WTC11 (cell line): ENCODE measurements at regions not wholly inside any gene's neighbourhood (a gene's known extent, or its start where the extent isn't known, plus 50 kb on each side); places are given as distances from the start of the nearest gene placed in this dataset.

Source experiments
- ATAC-seq: fragments of 200-7000 bp; cut with Tn5 transposase; 2 replicates; pipeline ENCODE4 v1.10.0; 2021; ENCODE audit warnings: mild to moderate bottlenecking, moderate library complexity
- CTCF ChIA-PET: fragments of 300-600 bp; sonication (Branson Sonifier 250); formaldehyde crosslinking; loops from one replicate; lab custom pipeline; 2021; ENCODE audit warnings: antibody characterized with exemption; lab: Charles Lee
- POLR2A ChIA-PET: fragments of 350-600 bp; sonication (Branson Sonifier 250); formaldehyde crosslinking; loops from one replicate; lab custom pipeline; 2021; ENCODE audit warnings: antibody characterized with exemption; lab: Charles Lee
- DNase-seq: peaks from one replicate; pipeline ENCODE4 v3.0.0; 2021; ENCODE audit warnings: low spot score
- H3K27ac Mint-ChIP-seq: 2 replicates; pipeline ENCODE4 v1.8.0; 2021; ENCODE audit warnings: mixed read lengths
- H3K27me3 Mint-ChIP-seq: 2 replicates; pipeline ENCODE4 v1.8.0; 2021; ENCODE audit warnings: low read depth, mild to moderate bottlenecking, moderate library complexity, mixed read lengths
- H3K36me3 Mint-ChIP-seq: 2 replicates; pipeline ENCODE4 v1.8.0; 2021; ENCODE audit warnings: mixed read lengths
- H3K4me1 Mint-ChIP-seq: 2 replicates; pipeline ENCODE4 v1.8.0; 2022; ENCODE audit warnings: mixed read lengths
- H3K4me3 Mint-ChIP-seq: 2 replicates; pipeline ENCODE4 v1.8.0; 2021; ENCODE audit warnings: mild to moderate bottlenecking, moderate library complexity, mixed read lengths
- H3K9me3 Mint-ChIP-seq: 2 replicates; pipeline ENCODE4 v1.8.0; 2021; ENCODE audit warnings: mixed read lengths
- CREB1 ChIP-seq: sonication (generic); formaldehyde crosslinking; IDR thresholded peaks from 2 replicates; pipeline ENCODE4 v1.8.0; 2023; ENCODE audit warnings: mild to moderate bottlenecking, missing genetic modification reagents
- CREM ChIP-seq: sonication (generic); formaldehyde crosslinking; IDR thresholded peaks from 2 replicates; pipeline ENCODE4 v1.8.1; 2022; ENCODE audit warnings: mild to moderate bottlenecking, missing genetic modification reagents, moderate library complexity
- ETV6 ChIP-seq: sonication (generic); formaldehyde crosslinking; IDR thresholded peaks from 2 replicates; pipeline ENCODE4 v1.8.1; 2022; ENCODE audit warnings: mild to moderate bottlenecking, missing genetic modification reagents
- FOXK1 ChIP-seq: sonication (generic); formaldehyde crosslinking; IDR thresholded peaks from 2 replicates; pipeline ENCODE4 v1.8.0; 2022; ENCODE audit warnings: mild to moderate bottlenecking, moderate library complexity, missing genetic modification reagents
- JAZF1 ChIP-seq: fragments of 250-450 bp; sonication (Bioruptor Pico); IDR thresholded peaks from 2 replicates; pipeline ENCODE4 v1.9.0; 2021; ENCODE audit warnings: moderate library complexity, mild to moderate bottlenecking, inconsistent platforms
- KAT7 ChIP-seq: sonication (generic); formaldehyde crosslinking; IDR thresholded peaks from 2 replicates; pipeline ENCODE4 v1.8.1; 2023; ENCODE audit warnings: missing genetic modification reagents, mild to moderate bottlenecking, borderline replicate concordance
- MYBL2 ChIP-seq: sonication (generic); formaldehyde crosslinking; IDR thresholded peaks from 2 replicates; pipeline ENCODE4 v1.8.1; 2023; ENCODE audit warnings: mild to moderate bottlenecking, moderate library complexity, missing genetic modification reagents
- NFATC4 ChIP-seq: fragments of 250-450 bp; sonication (Bioruptor Pico); IDR thresholded peaks from 2 replicates; pipeline ENCODE4 v1.9.0; 2021; ENCODE audit warnings: mild to moderate bottlenecking
- NFE2L1 ChIP-seq: sonication (generic); formaldehyde crosslinking; IDR thresholded peaks from 2 replicates; pipeline ENCODE4 v1.8.1; 2023; ENCODE audit warnings: missing genetic modification reagents
- RORB ChIP-seq: fragments of 250-450 bp; sonication (Bioruptor Pico); IDR thresholded peaks from 2 replicates; pipeline ENCODE4 v1.9.0; 2021; ENCODE audit warnings: mild to moderate bottlenecking
- TEAD4 ChIP-seq: sonication (generic); formaldehyde crosslinking; IDR thresholded peaks from 2 replicates; pipeline ENCODE4 v1.8.0; 2022; ENCODE audit warnings: mild to moderate bottlenecking, missing genetic modification reagents
- ZNF423 ChIP-seq: fragments of 250-450 bp; sonication (Bioruptor Pico); IDR thresholded peaks from 2 replicates; pipeline ENCODE4 v2.1.2; 2022; ENCODE audit warnings: mild to moderate bottlenecking, moderate library complexity
- TF ChIP-seq, protein P1 (sequence below): fragments of 250-450 bp; sonication (Bioruptor Pico); IDR thresholded peaks from 2 replicates; pipeline ENCODE4 v2.1.2; 2022; ENCODE audit warnings: mild to moderate bottlenecking, moderate library complexity
- TF ChIP-seq, protein P2 (sequence below): sonication (generic); formaldehyde crosslinking; IDR thresholded peaks from 2 replicates; pipeline ENCODE4 v1.8.1; 2022; ENCODE audit warnings: low read depth, mild to moderate bottlenecking, moderate library complexity, missing genetic modification reagents, borderline replicate concordance
- TF ChIP-seq, protein P3 (sequence below): fragments of 250-450 bp; sonication (Bioruptor Pico); conservative IDR thresholded peaks from 2 replicates; pipeline ENCODE4 v1.9.0; 2021; ENCODE audit warnings: mild to moderate bottlenecking
- TF ChIP-seq, protein P4 (sequence below): fragments of 250-450 bp; sonication (Bioruptor Pico); IDR thresholded peaks from 2 replicates; pipeline ENCODE4 v1.8.0; 2021; ENCODE audit warnings: mild to moderate bottlenecking
- TF ChIP-seq, protein P5 (sequence below): sonication (generic); formaldehyde crosslinking; IDR thresholded peaks from 2 replicates; pipeline ENCODE4 v1.8.1; 2023; ENCODE audit warnings: mild to moderate bottlenecking, missing genetic modification reagents, moderate library complexity
- TF ChIP-seq, protein P6 (sequence below): sonication (generic); formaldehyde crosslinking; IDR thresholded peaks from 2 replicates; pipeline ENCODE4 v1.8.0; 2022; ENCODE audit warnings: missing genetic modification reagents
- TF ChIP-seq, protein P7 (sequence below): fragments of 250-450 bp; sonication (Bioruptor Pico); IDR thresholded peaks from 2 replicates; pipeline ENCODE4 v1.9.0; 2021; ENCODE audit warnings: mild to moderate bottlenecking
- TF ChIP-seq, protein P8 (sequence below): sonication (generic); formaldehyde crosslinking; IDR thresholded peaks from 2 replicates; pipeline ENCODE4 v1.8.0; 2023; ENCODE audit warnings: mild to moderate bottlenecking, missing genetic modification reagents

DNA sequence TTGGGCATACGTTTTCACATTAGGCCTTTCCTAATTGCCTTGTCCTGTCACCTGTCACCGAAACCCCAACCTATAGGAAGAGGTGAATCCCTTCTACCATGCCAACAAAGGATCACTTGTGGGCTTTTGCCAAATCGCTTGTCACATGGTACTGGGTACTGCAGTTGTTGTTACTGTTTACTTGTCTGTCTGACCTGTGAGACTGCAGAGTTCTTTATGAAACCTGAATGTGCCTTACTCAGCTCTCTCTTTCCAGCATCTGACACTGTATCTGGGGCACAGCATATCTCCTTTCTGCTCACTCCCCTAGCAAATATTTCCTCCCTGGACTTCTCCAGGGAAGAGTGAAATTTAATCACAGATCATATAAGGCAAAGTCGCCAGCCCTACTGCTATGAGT, 1272.4 kb downstream of the CDH8 start (continued):
- TF ChIP-seq, protein P1, sequence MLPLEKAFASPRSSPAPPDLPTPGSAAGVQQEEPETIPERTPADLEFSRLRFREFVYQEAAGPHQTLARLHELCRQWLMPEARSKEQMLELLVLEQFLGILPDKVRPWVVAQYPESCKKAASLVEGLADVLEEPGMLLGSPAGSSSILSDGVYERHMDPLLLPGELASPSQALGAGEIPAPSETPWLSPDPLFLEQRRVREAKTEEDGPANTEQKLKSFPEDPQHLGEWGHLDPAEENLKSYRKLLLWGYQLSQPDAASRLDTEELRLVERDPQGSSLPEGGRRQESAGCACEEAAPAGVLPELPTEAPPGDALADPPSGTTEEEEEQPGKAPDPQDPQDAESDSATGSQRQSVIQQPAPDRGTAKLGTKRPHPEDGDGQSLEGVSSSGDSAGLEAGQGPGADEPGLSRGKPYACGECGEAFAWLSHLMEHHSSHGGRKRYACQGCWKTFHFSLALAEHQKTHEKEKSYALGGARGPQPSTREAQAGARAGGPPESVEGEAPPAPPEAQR (CRISPR knock-in tag) = no peak
- TF ChIP-seq, protein P2, sequence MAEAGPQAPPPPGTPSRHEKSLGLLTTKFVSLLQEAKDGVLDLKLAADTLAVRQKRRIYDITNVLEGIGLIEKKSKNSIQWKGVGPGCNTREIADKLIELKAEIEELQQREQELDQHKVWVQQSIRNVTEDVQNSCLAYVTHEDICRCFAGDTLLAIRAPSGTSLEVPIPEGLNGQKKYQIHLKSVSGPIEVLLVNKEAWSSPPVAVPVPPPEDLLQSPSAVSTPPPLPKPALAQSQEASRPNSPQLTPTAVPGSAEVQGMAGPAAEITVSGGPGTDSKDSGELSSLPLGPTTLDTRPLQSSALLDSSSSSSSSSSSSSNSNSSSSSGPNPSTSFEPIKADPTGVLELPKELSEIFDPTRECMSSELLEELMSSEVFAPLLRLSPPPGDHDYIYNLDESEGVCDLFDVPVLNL (CRISPR knock-in tag) = no peak
- TF ChIP-seq FOXK1 (CRISPR knock-in tag) (no peak), NFE2L1 (CRISPR knock-in tag) (no peak), JAZF1 (CRISPR knock-in tag) (no peak), MYBL2 (CRISPR knock-in tag) (no peak), CREM (CRISPR knock-in tag) (no peak)
- TF ChIP-seq, protein P3, sequence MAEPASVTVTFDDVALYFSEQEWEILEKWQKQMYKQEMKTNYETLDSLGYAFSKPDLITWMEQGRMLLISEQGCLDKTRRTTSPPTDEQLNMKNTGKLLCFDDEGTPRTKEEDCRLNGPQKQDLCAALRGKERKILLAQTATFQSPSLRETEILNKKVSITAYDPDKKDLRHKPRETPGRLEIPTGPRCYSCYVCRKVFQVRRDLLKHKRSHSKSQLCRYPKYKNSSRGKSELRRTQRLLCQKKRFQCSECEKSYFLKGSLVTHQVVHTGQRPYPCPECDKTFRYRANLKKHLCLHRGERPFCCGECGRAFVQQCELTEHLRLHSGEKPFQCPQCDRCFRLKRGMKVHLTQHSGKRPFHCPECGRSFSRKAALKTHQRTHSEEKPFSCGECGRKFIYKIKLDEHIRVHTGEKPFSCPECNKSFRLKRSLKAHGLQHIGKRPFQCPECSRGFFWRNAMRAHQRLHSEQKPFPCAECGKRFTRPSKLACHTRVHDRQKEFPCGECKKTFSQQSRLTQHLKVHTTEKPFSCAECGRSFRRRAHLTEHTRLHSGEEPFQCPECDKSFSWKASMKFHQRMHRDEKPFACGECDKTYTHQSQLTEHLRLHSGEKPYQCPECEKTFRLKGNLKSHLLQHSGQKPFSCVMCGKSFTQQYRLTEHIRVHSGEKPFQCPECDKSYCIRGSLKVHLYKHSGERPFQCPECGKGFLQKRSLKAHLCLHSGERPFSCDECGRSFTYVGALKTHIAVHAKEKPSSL = no peak
- TF ChIP-seq, protein P4, sequence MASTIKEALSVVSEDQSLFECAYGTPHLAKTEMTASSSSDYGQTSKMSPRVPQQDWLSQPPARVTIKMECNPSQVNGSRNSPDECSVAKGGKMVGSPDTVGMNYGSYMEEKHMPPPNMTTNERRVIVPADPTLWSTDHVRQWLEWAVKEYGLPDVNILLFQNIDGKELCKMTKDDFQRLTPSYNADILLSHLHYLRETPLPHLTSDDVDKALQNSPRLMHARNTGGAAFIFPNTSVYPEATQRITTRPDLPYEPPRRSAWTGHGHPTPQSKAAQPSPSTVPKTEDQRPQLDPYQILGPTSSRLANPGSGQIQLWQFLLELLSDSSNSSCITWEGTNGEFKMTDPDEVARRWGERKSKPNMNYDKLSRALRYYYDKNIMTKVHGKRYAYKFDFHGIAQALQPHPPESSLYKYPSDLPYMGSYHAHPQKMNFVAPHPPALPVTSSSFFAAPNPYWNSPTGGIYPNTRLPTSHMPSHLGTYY (CRISPR knock-in tag) = no peak

DNA sequence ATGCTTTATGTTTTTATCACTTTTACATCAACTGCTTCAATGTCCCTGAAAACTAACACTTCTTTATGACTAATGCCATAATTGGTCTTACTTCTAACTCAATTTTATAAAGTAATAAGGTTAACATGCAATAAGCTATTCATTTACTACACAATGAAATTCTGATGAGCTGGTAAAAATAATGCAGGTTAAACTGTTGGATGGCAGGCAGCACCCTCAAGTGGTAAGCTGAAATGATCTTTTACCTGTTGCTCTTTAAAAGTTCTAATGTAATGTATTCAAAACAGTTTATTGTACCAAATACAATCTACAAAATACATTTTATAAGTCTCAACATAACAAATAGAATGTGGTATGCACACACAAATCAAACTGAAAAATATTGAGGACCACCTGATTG, 1280.3 kb downstream of the CDH8 start:
- no peak for DNase-seq
- no peak overlapping the region for H3K4me3 Mint-ChIP-seq
- ChIA-PET POLR2A (no interaction called here), CTCF (interaction anchor here (0.5 to 1.3 kb wide), 3 partner anchors 69 to 546 kb away, joined by 3 read pairs; no protein-coding TSS in a partner anchor)
- peaks cover 7% of the 10 kb centered on the region for H3K4me1 Mint-ChIP-seq
- no peak for TF ChIP-seq RORB (CRISPR knock-in tag)
- TF ChIP-seq KAT7 (CRISPR knock-in tag) = no peak
- no peak for TF ChIP-seq CREB1 (CRISPR knock-in tag)
- no peak for TF ChIP-seq NFE2L1 (CRISPR knock-in tag)
- no peak for TF ChIP-seq ETV6 (CRISPR knock-in tag)
- TF ChIP-seq, protein P5, sequence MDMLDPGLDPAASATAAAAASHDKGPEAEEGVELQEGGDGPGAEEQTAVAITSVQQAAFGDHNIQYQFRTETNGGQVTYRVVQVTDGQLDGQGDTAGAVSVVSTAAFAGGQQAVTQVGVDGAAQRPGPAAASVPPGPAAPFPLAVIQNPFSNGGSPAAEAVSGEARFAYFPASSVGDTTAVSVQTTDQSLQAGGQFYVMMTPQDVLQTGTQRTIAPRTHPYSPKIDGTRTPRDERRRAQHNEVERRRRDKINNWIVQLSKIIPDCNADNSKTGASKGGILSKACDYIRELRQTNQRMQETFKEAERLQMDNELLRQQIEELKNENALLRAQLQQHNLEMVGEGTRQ = no peak
- TF ChIP-seq, protein P6, sequence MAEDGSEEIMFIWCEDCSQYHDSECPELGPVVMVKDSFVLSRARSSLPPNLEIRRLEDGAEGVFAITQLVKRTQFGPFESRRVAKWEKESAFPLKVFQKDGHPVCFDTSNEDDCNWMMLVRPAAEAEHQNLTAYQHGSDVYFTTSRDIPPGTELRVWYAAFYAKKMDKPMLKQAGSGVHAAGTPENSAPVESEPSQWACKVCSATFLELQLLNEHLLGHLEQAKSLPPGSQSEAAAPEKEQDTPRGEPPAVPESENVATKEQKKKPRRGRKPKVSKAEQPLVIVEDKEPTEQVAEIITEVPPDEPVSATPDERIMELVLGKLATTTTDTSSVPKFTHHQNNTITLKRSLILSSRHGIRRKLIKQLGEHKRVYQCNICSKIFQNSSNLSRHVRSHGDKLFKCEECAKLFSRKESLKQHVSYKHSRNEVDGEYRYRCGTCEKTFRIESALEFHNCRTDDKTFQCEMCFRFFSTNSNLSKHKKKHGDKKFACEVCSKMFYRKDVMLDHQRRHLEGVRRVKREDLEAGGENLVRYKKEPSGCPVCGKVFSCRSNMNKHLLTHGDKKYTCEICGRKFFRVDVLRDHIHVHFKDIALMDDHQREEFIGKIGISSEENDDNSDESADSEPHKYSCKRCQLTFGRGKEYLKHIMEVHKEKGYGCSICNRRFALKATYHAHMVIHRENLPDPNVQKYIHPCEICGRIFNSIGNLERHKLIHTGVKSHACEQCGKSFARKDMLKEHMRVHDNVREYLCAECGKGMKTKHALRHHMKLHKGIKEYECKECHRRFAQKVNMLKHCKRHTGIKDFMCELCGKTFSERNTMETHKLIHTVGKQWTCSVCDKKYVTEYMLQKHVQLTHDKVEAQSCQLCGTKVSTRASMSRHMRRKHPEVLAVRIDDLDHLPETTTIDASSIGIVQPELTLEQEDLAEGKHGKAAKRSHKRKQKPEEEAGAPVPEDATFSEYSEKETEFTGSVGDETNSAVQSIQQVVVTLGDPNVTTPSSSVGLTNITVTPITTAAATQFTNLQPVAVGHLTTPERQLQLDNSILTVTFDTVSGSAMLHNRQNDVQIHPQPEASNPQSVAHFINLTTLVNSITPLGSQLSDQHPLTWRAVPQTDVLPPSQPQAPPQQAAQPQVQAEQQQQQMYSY (CRISPR knock-in tag) = no peak
- TF ChIP-seq, protein P7, sequence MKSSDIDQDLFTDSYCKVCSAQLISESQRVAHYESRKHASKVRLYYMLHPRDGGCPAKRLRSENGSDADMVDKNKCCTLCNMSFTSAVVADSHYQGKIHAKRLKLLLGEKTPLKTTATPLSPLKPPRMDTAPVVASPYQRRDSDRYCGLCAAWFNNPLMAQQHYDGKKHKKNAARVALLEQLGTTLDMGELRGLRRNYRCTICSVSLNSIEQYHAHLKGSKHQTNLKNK (CRISPR knock-in tag) = no peak
- no peak for TF ChIP-seq NFATC4 (CRISPR knock-in tag)
- no peak for TF ChIP-seq ZNF423 (CRISPR knock-in tag)
- TF ChIP-seq, protein P8, sequence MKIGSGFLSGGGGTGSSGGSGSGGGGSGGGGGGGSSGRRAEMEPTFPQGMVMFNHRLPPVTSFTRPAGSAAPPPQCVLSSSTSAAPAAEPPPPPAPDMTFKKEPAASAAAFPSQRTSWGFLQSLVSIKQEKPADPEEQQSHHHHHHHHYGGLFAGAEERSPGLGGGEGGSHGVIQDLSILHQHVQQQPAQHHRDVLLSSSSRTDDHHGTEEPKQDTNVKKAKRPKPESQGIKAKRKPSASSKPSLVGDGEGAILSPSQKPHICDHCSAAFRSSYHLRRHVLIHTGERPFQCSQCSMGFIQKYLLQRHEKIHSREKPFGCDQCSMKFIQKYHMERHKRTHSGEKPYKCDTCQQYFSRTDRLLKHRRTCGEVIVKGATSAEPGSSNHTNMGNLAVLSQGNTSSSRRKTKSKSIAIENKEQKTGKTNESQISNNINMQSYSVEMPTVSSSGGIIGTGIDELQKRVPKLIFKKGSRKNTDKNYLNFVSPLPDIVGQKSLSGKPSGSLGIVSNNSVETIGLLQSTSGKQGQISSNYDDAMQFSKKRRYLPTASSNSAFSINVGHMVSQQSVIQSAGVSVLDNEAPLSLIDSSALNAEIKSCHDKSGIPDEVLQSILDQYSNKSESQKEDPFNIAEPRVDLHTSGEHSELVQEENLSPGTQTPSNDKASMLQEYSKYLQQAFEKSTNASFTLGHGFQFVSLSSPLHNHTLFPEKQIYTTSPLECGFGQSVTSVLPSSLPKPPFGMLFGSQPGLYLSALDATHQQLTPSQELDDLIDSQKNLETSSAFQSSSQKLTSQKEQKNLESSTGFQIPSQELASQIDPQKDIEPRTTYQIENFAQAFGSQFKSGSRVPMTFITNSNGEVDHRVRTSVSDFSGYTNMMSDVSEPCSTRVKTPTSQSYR (CRISPR knock-in tag) = no peak
- no peak for TF ChIP-seq TEAD4
- no peak for ATAC-seq
- H3K36me3 Mint-ChIP-seq = no peaks in the 10 kb centered on the region
- no peaks in the 10 kb centered on the region for H3K9me3 Mint-ChIP-seq
- H3K27ac Mint-ChIP-seq = no peak overlapping the region
- H3K27me3 Mint-ChIP-seq = no peaks in the 10 kb centered on the region
